H9 (cell line): ENCODE measurements at regions not wholly inside any gene's neighbourhood (a gene's known extent, or its start where the extent isn't known, plus 50 kb on each side); places are given as distances from the start of the nearest gene placed in this dataset.

Experiments
- DNase-seq: peaks from one replicate; pipeline ENCODE4 v3.0.0-alpha.2; 2017
- H2AFZ ChIP-seq: one replicate; pipeline ENCODE4 v1.6.1; 2013; ENCODE audit warnings: mild to moderate bottlenecking, low read length, control low read depth, moderate library complexity
- H2AK5ac ChIP-seq: 2 replicates; pipeline ENCODE4 v1.6.1; 2013; ENCODE audit warnings: low read length, control low read depth, mixed read lengths; ENCODE audit not compliant: insufficient read length
- H2BK120ac ChIP-seq: one replicate; pipeline ENCODE4 v1.6.1; 2013; ENCODE audit warnings: low read depth, mild to moderate bottlenecking, low read length, control low read depth, inconsistent platforms; ENCODE audit not compliant: poor library complexity, severe bottlenecking
- H2BK12ac ChIP-seq: 2 replicates; pipeline ENCODE4 v1.6.1; 2013; ENCODE audit warnings: low read length, control low read depth, mixed read lengths, low read depth; ENCODE audit not compliant: insufficient read length
- H2BK15ac ChIP-seq: 2 replicates; pipeline ENCODE4 v1.6.1; 2013; ENCODE audit warnings: low read depth, low read length, control low read depth
- H2BK20ac ChIP-seq: one replicate; pipeline ENCODE4 v1.6.1; 2013; ENCODE audit warnings: low read depth, mild to moderate bottlenecking, low read length, control low read depth, inconsistent platforms; ENCODE audit not compliant: poor library complexity, severe bottlenecking
- H2BK5ac ChIP-seq: 2 replicates; pipeline ENCODE4 v1.6.1; 2013; ENCODE audit warnings: low read length, control low read depth, mixed read lengths; ENCODE audit not compliant: insufficient read length
- H3K14ac ChIP-seq: 2 replicates; pipeline ENCODE4 v1.6.1; 2013; ENCODE audit warnings: low read length, control low read depth; ENCODE audit not compliant: insufficient read depth
- H3K18ac ChIP-seq: 2 replicates; pipeline ENCODE4 v1.6.1; 2013; ENCODE audit warnings: low read depth, mild to moderate bottlenecking, mixed read lengths, low read length, control low read depth; ENCODE audit not compliant: insufficient read length
- H3K23ac ChIP-seq: 2 replicates; pipeline ENCODE4 v1.6.1; 2013; ENCODE audit warnings: low read length, control low read depth, mixed read lengths, low read depth; ENCODE audit not compliant: insufficient read length
- H3K23me2 ChIP-seq: 2 replicates; pipeline ENCODE4 v1.6.1; 2013; ENCODE audit warnings: low read depth, mild to moderate bottlenecking, mixed read lengths, low read length, control low read depth; ENCODE audit not compliant: insufficient read length, poor library complexity, severe bottlenecking
- H3K27ac ChIP-seq: 2 replicates; pipeline ENCODE4 v1.5.1; 2013; ENCODE audit warnings: low read length, control low read depth, mixed read lengths, low read depth; ENCODE audit not compliant: insufficient read length
- H3K27me3 ChIP-seq: 2 replicates; pipeline ENCODE4 v1.6.1; 2013; ENCODE audit warnings: low read length, control low read depth, inconsistent platforms; ENCODE audit not compliant: insufficient read depth
- H3K4ac ChIP-seq: 2 replicates; pipeline ENCODE4 v1.6.1; 2013; ENCODE audit warnings: low read depth, mild to moderate bottlenecking, control low read depth, inconsistent platforms, low read length, moderate library complexity
- H3K4me1 ChIP-seq: 2 replicates; pipeline ENCODE4 v1.6.1; 2013; ENCODE audit warnings: low read length, control low read depth, inconsistent platforms; ENCODE audit not compliant: insufficient read depth
- H3K4me2 ChIP-seq: 2 replicates; pipeline ENCODE4 v1.6.1; 2013; ENCODE audit warnings: low read length, control low read depth, mixed read lengths; ENCODE audit not compliant: insufficient read length, insufficient read depth
- H3K56ac ChIP-seq: 2 replicates; pipeline ENCODE4 v1.6.1; 2013; ENCODE audit warnings: low read depth, mild to moderate bottlenecking, mixed read lengths, low read length, control low read depth; ENCODE audit not compliant: insufficient read length
- H3K79me1 ChIP-seq: 2 replicates; pipeline ENCODE4 v1.6.1; 2013; ENCODE audit warnings: low read depth, mild to moderate bottlenecking, moderate library complexity, low read length, control low read depth, inconsistent platforms; ENCODE audit not compliant: insufficient read depth, poor library complexity, severe bottlenecking
- H3K79me2 ChIP-seq: 2 replicates; pipeline ENCODE4 v1.6.1; 2013; ENCODE audit warnings: low read length, control low read depth, inconsistent platforms; ENCODE audit not compliant: insufficient read depth
- H3K9ac ChIP-seq: 2 replicates; pipeline ENCODE4 v1.6.1; 2013; ENCODE audit warnings: low read length, control low read depth, mixed read lengths; ENCODE audit not compliant: insufficient read length; ENCODE audit errors: extremely low read depth
- H3K9me3 ChIP-seq: one replicate; pipeline ENCODE4 v1.6.1; 2013; ENCODE audit warnings: low read depth, low read length, inconsistent platforms; ENCODE audit not compliant: control insufficient read depth
- H3T11ph ChIP-seq: one replicate; pipeline ENCODE4 v1.6.1; 2013; ENCODE audit warnings: mild to moderate bottlenecking, low read length, control low read depth, inconsistent platforms
- H4K20me1 ChIP-seq: one replicate; pipeline ENCODE4 v1.6.1; 2013; ENCODE audit not compliant: control insufficient read depth, insufficient read length, insufficient read depth
- H4K5ac ChIP-seq: 2 replicates; pipeline ENCODE4 v1.6.1; 2013; ENCODE audit warnings: low read depth, mild to moderate bottlenecking, mixed read lengths, low read length, control low read depth; ENCODE audit not compliant: insufficient read length
- H4K8ac ChIP-seq: replicated peaks from 2 replicates; pipeline ENCODE4 v1.6.1; 2013; ENCODE audit warnings: low read length, control low read depth, mixed read lengths, low read depth; ENCODE audit not compliant: insufficient read length
- H4K91ac ChIP-seq: 2 replicates; pipeline ENCODE4 v1.6.1; 2013; ENCODE audit warnings: low read depth, mild to moderate bottlenecking, moderate library complexity, mixed read lengths, low read length, control low read depth; ENCODE audit not compliant: insufficient read length
- H3K27ac Mint-ChIP-seq, 3 experiments: 2 replicates in 2 of 3; 3 replicates in 1 of 3; pipeline ENCODE4 v1.8.0; 2020 to 2021; ENCODE audit warnings: mixed read lengths in 3 of 3, mild to moderate bottlenecking in 1 of 3, moderate library complexity in 1 of 3
- H3K27me3 Mint-ChIP-seq: 2 replicates; pipeline ENCODE4 v1.8.0; 2021; ENCODE audit warnings: low read depth, mild to moderate bottlenecking, moderate library complexity, mixed read lengths
- H3K36me3 Mint-ChIP-seq, 3 experiments: 2 replicates in 2 of 3; 3 replicates in 1 of 3; pipeline ENCODE4 v1.8.0; 2020 to 2021; ENCODE audit warnings: low read depth in 3 of 3, mixed read lengths in 3 of 3; ENCODE audit not compliant: insufficient read depth in 1 of 3
- H3K4me1 Mint-ChIP-seq, 2 experiments: 2 replicates each; pipeline ENCODE4 v1.8.0; 2020; ENCODE audit warnings: mixed read lengths in 2 of 2
- H3K4me3 Mint-ChIP-seq, 2 experiments: 2 replicates in 1 of 2; 3 replicates in 1 of 2; pipeline ENCODE4 v1.8.0; 2020 to 2021; ENCODE audit warnings: mild to moderate bottlenecking in 2 of 2, mixed read lengths in 2 of 2, moderate library complexity in 1 of 2
- H3K9me3 Mint-ChIP-seq, 2 experiments: 2 replicates in 1 of 2; 3 replicates in 1 of 2; pipeline ENCODE4 v1.8.0; 2020; ENCODE audit warnings: mild to moderate bottlenecking in 2 of 2, mixed read lengths in 2 of 2, moderate library complexity in 1 of 2
- CTCF ChIP-seq: fragments of 200-600 bp; sonication (generic); conservative IDR thresholded peaks from 3 replicates; pipeline ENCODE4 v1.8.0; 2021; ENCODE audit warnings: antibody characterized with exemption, mild to moderate bottlenecking
- WGBS: extraction: QIAGEN DNeasy Blood & Tissue Kit; methylation state at CpG from one replicate; pipeline ENCODE4 v1.1.7; 2013; ENCODE audit warnings: missing lambda C conversion rate, low lambda C conversion rate, mixed read lengths; ENCODE audit not compliant: insufficient read length; ENCODE audit errors: extremely low coverage; 5-methylcytosine and 5-hydroxymethylcytosine counted together

- Histone ChIP-seq H2BK20ac (no peak overlapping the region), H4K91ac (no peak overlapping the region), H4K8ac (no peak overlapping the region), H4K5ac (no peak overlapping the region), H3K56ac (no peak overlapping the region), H3K9me3 (no peaks in the 10 kb centered on the region), H3K79me1 (no peaks in the 10 kb centered on the region), H3K4me1 (no peaks in the 10 kb centered on the region), H3K4ac (no peak overlapping the region), H3K27ac (no peak overlapping the region), H2AK5ac (no peak overlapping the region), H3K14ac (no peak overlapping the region), H3K23ac (no peak overlapping the region), H3K18ac (no peak overlapping the region), H2BK15ac (no peak overlapping the region), H2BK12ac (no peak overlapping the region), H3K79me2 (no peaks in the 10 kb centered on the region), H2BK120ac (no peak overlapping the region), H3K27me3 (no peaks in the 10 kb centered on the region), H2BK5ac (no peak overlapping the region), H3K9ac (no peak overlapping the region), H3K23me2 (no peaks in the 10 kb centered on the region), H4K20me1 (no peaks in the 10 kb centered on the region), H3K4me2 (no peak overlapping the region), H3T11ph (no peak overlapping the region), H2AFZ (no peak overlapping the region)
- H3K27me3 Mint-ChIP-seq: no peaks in the 10 kb centered on the region
- no peak overlapping the region for H3K27ac Mint-ChIP-seq
- H3K4me3 Mint-ChIP-seq: no peak overlapping the region
- H3K9me3 Mint-ChIP-seq: peaks cover 6% of the 10 kb centered on the region in 2 experiments; a peak in 4 of 5 replicates
- DNase-seq: no peak
- no CpG with 5 or more reads among the region's 29 CpGs for WGBS
- H3K36me3 Mint-ChIP-seq: peaks cover 0 to 5% (median 2%) of the 10 kb centered on the region in 3 experiments; a peak in 2 of 7 replicates
- no peak for TF ChIP-seq CTCF
- H3K4me1 Mint-ChIP-seq: no peaks in the 10 kb centered on the region
These were observed 508.1 kb upstream of the CHAC2 start for GRCh38 chr2:53259395-53260009.
